Adrenal gland (tissue), 9 donors: ENCODE measurements at regions not wholly inside any gene's neighbourhood (a gene's known extent, or its start where the extent isn't known, plus 50 kb on each side); places are given as distances from the start of the nearest gene placed in this dataset.

Experiments used
- DNase-seq, 7 donors: peaks; one replicate each; pipeline ENCODE4 v3.0.0-alpha.2; 2019 to 2020
- H3K27ac ChIP-seq, 5 donors: fragments of 200-600 bp; sonication (generic) in 4 of 5; 1 replicate in 3 of 5; 2 replicates in 2 of 5; pipeline versions ENCODE4 v1.5.1 to v1.8.0; 2016 to 2020; ENCODE audit warnings: mild to moderate bottlenecking in 1 of 5
- H3K27me3 ChIP-seq: fragments of 200-600 bp; 2 replicates; pipeline ENCODE4 v1.8.0; 2021
- H3K36me3 ChIP-seq, 2 donors: fragments of 200-600 bp; replicated peaks in 1 of 2; 1 replicate in 1 of 2; 2 replicates in 1 of 2; pipeline versions ENCODE4 v1.5.1 to v1.8.0; 2018 to 2022
- H3K4me1 ChIP-seq, 2 donors: fragments of 200-600 bp; replicated peaks in 1 of 2; 1 replicate in 1 of 2; 2 replicates in 1 of 2; pipeline versions ENCODE4 v1.5.1 to v1.8.0; 2018 to 2021
- H3K4me3 ChIP-seq, 4 donors: fragments of 200-600 bp; sonication (generic) in 3 of 4; one replicate each; pipeline ENCODE4 v1.5.1; 2016 to 2018
- H3K9me3 ChIP-seq, 3 donors: fragments of 200-600 bp; sonication (generic) in 1 of 3; replicated peaks in 1 of 3; 1 replicate in 2 of 3; 2 replicates in 1 of 3; pipeline versions ENCODE4 v1.5.1 to v1.8.0; 2016 to 2021
- CTCF ChIP-seq, 6 experiments: fragments of 450-650 bp in 4 of 6; fragments of 200-600 bp in 2 of 6; sonication (generic) in 1 of 6; IDR thresholded peaks; 1 replicate in 5 of 6; 2 replicates in 1 of 6; pipeline versions ENCODE4 v1.5.1 to v1.8.0; 2016 to 2021; ENCODE audit warnings: antibody characterized with exemption in 6 of 6, mild to moderate bottlenecking in 2 of 6, moderate library complexity in 1 of 6
- POLR2A ChIP-seq, 2 donors: fragments of 450-650 bp; IDR thresholded peaks; one replicate each; pipeline ENCODE4 v1.6.1; 2017; ENCODE audit warnings: antibody characterized with exemption in 2 of 2, mild to moderate bottlenecking in 2 of 2, moderate library complexity in 1 of 2
- WGBS, 4 donors: extraction: QIAGEN DNeasy Blood & Tissue Kit in 2 of 4; methylation state at CpG; one replicate each; pipeline versions ENCODE4 v1.1.5 to v1.1.7; 2013 to 2017; 5-methylcytosine and 5-hydroxymethylcytosine counted together
- intact Hi-C, 2 donors: fragments of 100-400 bp; cut with DNase I; formaldehyde crosslinking; loops; one replicate each; pipeline versions ENCODE4 v1.14.1 to v1.15.0; 2022 to 2023
- donor health status: healthy with polysubstance abuse.
- donor health status: Bipolar disorder and iron deficiency.
- donor health status: DM: yes; HTN: yes; CAD: no.
- donor health status: DM: no; HTN: no; CAD: no.
- donor health status: DM: no; HTN: no; CAD: no.

- no peaks in the 10 kb centered on the region for H3K27me3 ChIP-seq
- TF ChIP-seq POLR2A (IDR thresholded peaks at IDR 0.05): no peak
- TF ChIP-seq CTCF (IDR thresholded peaks at IDR 0.05): no peak
- no peak overlapping the region for H3K27ac ChIP-seq
- no peaks in the 10 kb centered on the region for H3K9me3 ChIP-seq
- H3K4me1 ChIP-seq: peaks cover 0 to 17% of the 10 kb centered on the region in 2 donors
- peak; percentile 45 to 95 (median 51) for DNase-seq
- no peak overlapping the region for H3K4me3 ChIP-seq
- intact Hi-C loops: no loop called here
- no peaks in the 10 kb centered on the region for H3K36me3 ChIP-seq
- 88 to 93% (median 88%) methylated on average over 2 of the region's 2 CpGs for WGBS, 4 donors
These were observed 247.0 kb downstream of the PHLDA1 start for GRCh38 chr12:75784591-75784990.

GRCh38 chr12:75783093-75783877 lies 248.3 kb downstream of the PHLDA1 start:
- no peak for TF ChIP-seq CTCF (IDR thresholded peaks at IDR 0.05)
- TF ChIP-seq POLR2A (IDR thresholded peaks at IDR 0.05): no peak
- DNase-seq: peak; percentile 37 to 70 (median 51)
- no peak overlapping the region for H3K4me3 ChIP-seq
- 51 to 72% (median 59%) methylated on average over 6 to 8 of the region's 8 CpGs for WGBS, 4 donors
- no peaks in the 10 kb centered on the region for H3K9me3 ChIP-seq
- intact Hi-C loops: no loop called here
- H3K27ac ChIP-seq: peak overlapping the region in 1 of 5 donors; percentile 23
- no peaks in the 10 kb centered on the region for H3K36me3 ChIP-seq
- H3K27me3 ChIP-seq: no peaks in the 10 kb centered on the region
- H3K4me1 ChIP-seq: peaks cover 0 to 17% of the 10 kb centered on the region in 2 donors

GRCh38 chr12:75782069-75782581 lies 249.5 kb downstream of the PHLDA1 start:
- H3K4me3 ChIP-seq: no peak overlapping the region
- peaks cover 0 to 17% of the 10 kb centered on the region in 2 donors for H3K4me1 ChIP-seq
- H3K27ac ChIP-seq: no peak overlapping the region
- WGBS, 4 donors: 71 to 94% (median 77%) methylated on average over 4 of the region's 4 CpGs
- no peaks in the 10 kb centered on the region for H3K27me3 ChIP-seq
- H3K36me3 ChIP-seq: no peaks in the 10 kb centered on the region
- no peaks in the 10 kb centered on the region for H3K9me3 ChIP-seq
- intact Hi-C loops: no loop called here
- no peak for DNase-seq
- TF ChIP-seq POLR2A (IDR thresholded peaks at IDR 0.05) (no peak), CTCF (IDR thresholded peaks at IDR 0.05) (no peak)

GRCh38 chr12:75781532-75782046 lies 250.0 kb downstream of the PHLDA1 start:
- H3K9me3 ChIP-seq: no peaks in the 10 kb centered on the region

More at GRCh38 chr12:75781532-75782046, 250.0 kb downstream of the PHLDA1 start:
- whole genome bisulfite sequencing, 4 donors: 9 to 26% (median 14%) methylated on average over 2 of the region's 2 CpGs
- intact Hi-C loops: no loop called here
- peaks cover 0 to 17% of the 10 kb centered on the region in 2 donors for H3K4me1 ChIP-seq
- no peak overlapping the region for H3K4me3 ChIP-seq
- TF ChIP-seq CTCF (IDR thresholded peaks at IDR 0.05) (no peak), POLR2A (IDR thresholded peaks at IDR 0.05) (no peak)
- DNase-seq: peak in 3 of 7 donors; percentile 35 to 49 (median 43)
- peak overlapping the region in 2 of 5 donors; percentile 25 to 28 for H3K27ac ChIP-seq
- no peaks in the 10 kb centered on the region for H3K36me3 ChIP-seq
- H3K27me3 ChIP-seq: no peaks in the 10 kb centered on the region
